A673 (cell line): ENCODE measurements at regions not wholly inside any gene's neighbourhood (a gene's known extent, or its start where the extent isn't known, plus 50 kb on each side); places are given as distances from the start of the nearest gene placed in this dataset.

Experiments
- BruUV-seq: library from RNA; stranded (reverse); fragments of 400-500 nt; replicated peaks from 2 replicates; lab custom pipeline; 2021; lab: Mats Ljungman, UMichigan
- CTCF ChIA-PET: fragments of 300-600 bp; sonication (Branson Sonifier 250); formaldehyde crosslinking; loops from one replicate; lab custom pipeline; 2022; ENCODE audit warnings: antibody characterized with exemption; lab: Charles Lee
- POLR2A ChIA-PET: fragments of 300-600 bp; sonication (Branson Sonifier 250); formaldehyde crosslinking; loops from one replicate; lab custom pipeline; 2022; ENCODE audit warnings: antibody characterized with exemption; ENCODE audit not compliant: low non-redundant PET; lab: Charles Lee
- DNase-seq: peaks from one replicate; pipeline ENCODE4 v3.0.0-alpha.2; 2015; ENCODE audit warnings: low spot score
- H3K27ac ChIP-seq: fragments of 200-600 bp; sonication (generic); 2 replicates; pipeline ENCODE4 v1.5.1; 2016; ENCODE audit warnings: mixed run types, low read depth, mild to moderate bottlenecking, mixed read lengths, antibody characterized with exemption, low read length; ENCODE audit not compliant: poor library complexity, severe bottlenecking
- H3K27me3 ChIP-seq: fragments of 200-600 bp; sonication (generic); replicated peaks from 2 replicates; pipeline ENCODE4 v1.6.1; 2017; ENCODE audit warnings: mixed run types, low read depth, mild to moderate bottlenecking, mixed read lengths, antibody characterized with exemption, low read length; ENCODE audit not compliant: insufficient read depth, poor library complexity
- H3K36me3 ChIP-seq: fragments of 200-600 bp; sonication (generic); 2 replicates; pipeline ENCODE4 v1.6.1; 2016; ENCODE audit warnings: mixed run types, mild to moderate bottlenecking, mixed read lengths, antibody characterized with exemption, low read length; ENCODE audit not compliant: insufficient read depth, poor library complexity, severe bottlenecking
- H3K4me1 ChIP-seq: fragments of 200-600 bp; sonication (generic); 2 replicates; pipeline ENCODE4 v1.6.1; 2017; ENCODE audit warnings: mixed run types, mild to moderate bottlenecking, mixed read lengths, antibody characterized with exemption, low read length; ENCODE audit not compliant: insufficient read depth, poor library complexity, severe bottlenecking
- H3K4me3 ChIP-seq: fragments of 200-600 bp; sonication (generic); 2 replicates; pipeline ENCODE4 v1.5.1; 2016; ENCODE audit warnings: low read depth, mixed run types, mild to moderate bottlenecking, mixed read lengths, low read length; ENCODE audit not compliant: poor library complexity, severe bottlenecking
- H3K9me3 ChIP-seq: fragments of 200-600 bp; sonication (generic); 2 replicates; pipeline ENCODE4 v1.6.1; 2016; ENCODE audit warnings: mixed run types, low read depth, mild to moderate bottlenecking, mixed read lengths, antibody characterized with exemption, low read length; ENCODE audit not compliant: poor library complexity, severe bottlenecking
- CTCF ChIP-seq: fragments of 300-800, 200-600 bp; sonication (generic); conservative IDR thresholded peaks from 2 replicates; pipeline ENCODE4 v1.5.1; 2017; ENCODE audit warnings: low read depth, mild to moderate bottlenecking, antibody characterized with exemption, low read length, moderate library complexity, mixed read lengths
- EZH2 ChIP-seq: fragments of 200-600 bp; sonication (generic); IDR thresholded peaks from 2 replicates; pipeline ENCODE4 v1.6.1; 2017; ENCODE audit warnings: borderline replicate concordance, low read depth, mild to moderate bottlenecking, mixed read lengths, antibody characterized with exemption, low read length; ENCODE audit not compliant: poor library complexity, severe bottlenecking
- intact Hi-C: fragments of 100-400 bp; cut with micrococcal nuclease; formaldehyde crosslinking; loops from one replicate; pipeline ENCODE4 v1.10.0; 2022; ENCODE audit not compliant: unreplicated experiment

- H3K36me3 ChIP-seq: no peaks in the 10 kb centered on the region
- TF ChIP-seq CTCF (no peak), EZH2 (no peak)
- BruUV-seq: no TSS peak
- ChIA-PET POLR2A (no interaction called here), CTCF (no interaction called here)
- H3K27ac ChIP-seq: no peak overlapping the region
- no peaks in the 10 kb centered on the region for H3K27me3 ChIP-seq
- DNase-seq: no peak
- H3K9me3 ChIP-seq: no peaks in the 10 kb centered on the region
- no peaks in the 10 kb centered on the region for H3K4me1 ChIP-seq
- no peak overlapping the region for H3K4me3 ChIP-seq
- intact Hi-C loops: no loop called here
Observed at GRCh38 chr2:184312970-184313369, 285.4 kb upstream of the ZNF804A start.

GRCh38 chr2:184314829-184315228 lies 283.5 kb upstream of the ZNF804A start:
- BruUV-seq: no TSS peak
- TF ChIP-seq CTCF (no peak), EZH2 (no peak)
- no peaks in the 10 kb centered on the region for H3K36me3 ChIP-seq
- H3K27me3 ChIP-seq: no peaks in the 10 kb centered on the region
- intact Hi-C loops: no loop called here
- no peaks in the 10 kb centered on the region for H3K4me1 ChIP-seq
- ChIA-PET POLR2A (no interaction called here), CTCF (no interaction called here)
- DNase-seq: no peak
- no peak overlapping the region for H3K27ac ChIP-seq
- no peaks in the 10 kb centered on the region for H3K9me3 ChIP-seq
- H3K4me3 ChIP-seq: no peak overlapping the region

GRCh38 chr2:184316921-184317320 lies 281.4 kb upstream of the ZNF804A start:
- BruUV-seq: no TSS peak
- Histone ChIP-seq H3K36me3 (no peaks in the 10 kb centered on the region), H3K4me3 (no peak overlapping the region), H3K9me3 (no peaks in the 10 kb centered on the region), H3K27ac (no peak overlapping the region), H3K4me1 (no peaks in the 10 kb centered on the region), H3K27me3 (no peaks in the 10 kb centered on the region)
- TF ChIP-seq EZH2: no peak
- TF ChIP-seq CTCF: no peak
- DNase-seq: no peak
- ChIA-PET CTCF (no interaction called here), POLR2A (no interaction called here)
- intact Hi-C loops: no loop called here
